GM18951 (cell line): ENCODE measurements at regions not wholly inside any gene's neighbourhood (a gene's known extent, or its start where the extent isn't known, plus 50 kb on each side); places are given as distances from the start of the nearest gene placed in this dataset.

ENCODE experiments used
- POLR2A ChIP-seq: IDR thresholded peaks from 4 replicates; pipeline ENCODE4 v1.6.1; 2011; ENCODE audit warnings: mild to moderate bottlenecking; ENCODE audit not compliant: insufficient read length, insufficient read depth; ENCODE audit errors: extremely low read depth
- in situ Hi-C: fragments of 300-500 bp; cut with MboI; formaldehyde crosslinking; loops from one replicate; pipeline ENCODE4 v1.12.0; 2022; ENCODE audit warnings: low sequenced_read_pairs, mixed read lengths, inconsistent platforms; ENCODE audit not compliant: unreplicated experiment

- in situ Hi-C loops, result no loop called here
- no peak for TF ChIP-seq POLR2A
Measured at GRCh38 chr13:73860501-73860900, 273.7 kb downstream of the KLF12 start.

GRCh38 chr13:73859841-73860240 lies 274.4 kb downstream of the KLF12 start:
- no peak for TF ChIP-seq POLR2A
- in situ Hi-C loops, result no loop called here

- in situ Hi-C loops, result no loop called here
- no peak for TF ChIP-seq POLR2A
Measured at GRCh38 chr13:73857106-73857505, 277.1 kb downstream of the KLF12 start.

- in situ Hi-C loops, result no loop called here
- no peak for TF ChIP-seq POLR2A
Measured at GRCh38 chr13:73851104-73851503, 283.1 kb downstream of the KLF12 start.

- no peak for TF ChIP-seq POLR2A
- in situ Hi-C loops, result no loop called here
Measured at GRCh38 chr13:73850104-73850873, 283.9 kb downstream of the KLF12 start.

- TF ChIP-seq POLR2A, result no peak
- in situ Hi-C loops, result no loop called here
Measured at GRCh38 chr13:73849292-73849691, 284.9 kb downstream of the KLF12 start.

GRCh38 chr13:73844986-73845385 lies 289.2 kb downstream of the KLF12 start:
- no peak for TF ChIP-seq POLR2A
- in situ Hi-C loops, result loop anchor here (5.0 kb wide), 1 partner anchor 442 kb away; no protein-coding TSS in a partner anchor

- in situ Hi-C loops, result loop anchor here (5.0 kb wide), 1 partner anchor 445 kb away; no protein-coding TSS in a partner anchor
- no peak for TF ChIP-seq POLR2A
Measured at GRCh38 chr13:73842626-73843025, 291.6 kb downstream of the KLF12 start.

- in situ Hi-C loops, result loop anchor here (5.0 kb wide), 1 partner anchor 445 kb away; no protein-coding TSS in a partner anchor
- TF ChIP-seq POLR2A, result no peak
Measured at GRCh38 chr13:73842184-73842583, 292.0 kb downstream of the KLF12 start.

GRCh38 chr13:73837147-73837546 lies 297.1 kb downstream of the KLF12 start:
- in situ Hi-C loops, result no loop called here
- TF ChIP-seq POLR2A, result no peak

- TF ChIP-seq POLR2A, result no peak
- in situ Hi-C loops, result no loop called here
Measured at GRCh38 chr13:73835138-73835721, 299.0 kb downstream of the KLF12 start.

GRCh38 chr13:73833325-73834070 lies 300.7 kb downstream of the KLF12 start:
- in situ Hi-C loops, result no loop called here
- no peak for TF ChIP-seq POLR2A

GRCh38 chr13:73832825-73833224 lies 301.4 kb downstream of the KLF12 start:
- in situ Hi-C loops, result no loop called here
- TF ChIP-seq POLR2A, result no peak
